ENCODE measurements at regions not wholly inside any gene's neighbourhood (a gene's known extent, or its start where the extent isn't known, plus 50 kb on each side); places are given as distances from the start of the nearest gene placed in this dataset.
"Not testable (repeated sequence)": the region's sequence is repeated elsewhere in the genome, so short reads cannot be mapped to it uniquely, and the experiment has no call there.

- no peak for FAIRE-seq
- TF ChIP-seq CTCF (IDR thresholded peaks at IDR 0.05; ENCODE audit: insufficient read depth, missing control alignments) = no peak
- DNase-seq (ENCODE audit: insufficient read length, low spot score) = no peak
Measured at GRCh38 chr11:23313001-23313400, 452.7 kb upstream of the CCDC179 start.

GRCh38 chr11:23314162-23314561, 453.9 kb upstream of the CCDC179 start:
- no peak for TF ChIP-seq CTCF (IDR thresholded peaks at IDR 0.05; ENCODE audit: insufficient read depth, missing control alignments)
- FAIRE-seq (no peak), DNase-seq (ENCODE audit: insufficient read length, low spot score) (no peak)

- FAIRE-seq (no peak), DNase-seq (ENCODE audit: insufficient read length, low spot score) (no peak)
- TF ChIP-seq CTCF (IDR thresholded peaks at IDR 0.05; ENCODE audit: insufficient read depth, missing control alignments) = no peak
Measured at GRCh38 chr11:23315286-23315685, 455.0 kb upstream of the CCDC179 start.

GRCh38 chr11:23317816-23318215, 457.5 kb upstream of the CCDC179 start:
- DNase-seq (ENCODE audit: insufficient read length, low spot score) = no peak
- FAIRE-seq = no peak
- no peak for TF ChIP-seq CTCF (IDR thresholded peaks at IDR 0.05; ENCODE audit: insufficient read depth, missing control alignments)

- DNase-seq (ENCODE audit: insufficient read length, low spot score) (no peak), FAIRE-seq (no peak)
- no peak for TF ChIP-seq CTCF (IDR thresholded peaks at IDR 0.05; ENCODE audit: insufficient read depth, missing control alignments)
Measured at GRCh38 chr11:23318670-23319069, 458.4 kb upstream of the CCDC179 start.

- no peak for TF ChIP-seq CTCF (IDR thresholded peaks at IDR 0.05; ENCODE audit: insufficient read depth, missing control alignments)
- no peak for DNase-seq (ENCODE audit: insufficient read length, low spot score)
- no peak for FAIRE-seq
Measured at GRCh38 chr11:23320131-23320530, 459.9 kb upstream of the CCDC179 start.

GRCh38 chr11:23335586-23335985, 475.3 kb upstream of the CCDC179 start:
- DNase-seq (ENCODE audit: insufficient read length, low spot score); FAIRE-seq: not testable (repeated sequence)

- DNase-seq (ENCODE audit: insufficient read length, low spot score) = no peak
- TF ChIP-seq CTCF (IDR thresholded peaks at IDR 0.05; ENCODE audit: insufficient read depth, missing control alignments) = no peak
- FAIRE-seq = no peak
Measured at GRCh38 chr11:23336961-23337360, 476.7 kb upstream of the CCDC179 start.

All from D721Med (cell line).